Prostate gland (tissue), 2 donors: ENCODE measurements at regions not wholly inside any gene's neighbourhood (a gene's known extent, or its start where the extent isn't known, plus 50 kb on each side); places are given as distances from the start of the nearest gene placed in this dataset.

Experiments
- CTCF ChIP-seq, 4 experiments: fragments of 200-600 bp in 2 of 4; fragments of 450-650 bp in 2 of 4; sonication (generic) in 2 of 4; IDR thresholded peaks; 1 replicate in 3 of 4; 2 replicates in 1 of 4; pipeline ENCODE4 v1.5.1; 2016 to 2019; ENCODE audit warnings: antibody characterized with exemption in 4 of 4, mild to moderate bottlenecking in 2 of 4, moderate library complexity in 2 of 4
- POLR2A ChIP-seq: fragments of 450-650 bp; IDR thresholded peaks from one replicate; pipeline ENCODE4 v1.6.1; 2016; ENCODE audit warnings: antibody characterized with exemption, mild to moderate bottlenecking

DNA sequence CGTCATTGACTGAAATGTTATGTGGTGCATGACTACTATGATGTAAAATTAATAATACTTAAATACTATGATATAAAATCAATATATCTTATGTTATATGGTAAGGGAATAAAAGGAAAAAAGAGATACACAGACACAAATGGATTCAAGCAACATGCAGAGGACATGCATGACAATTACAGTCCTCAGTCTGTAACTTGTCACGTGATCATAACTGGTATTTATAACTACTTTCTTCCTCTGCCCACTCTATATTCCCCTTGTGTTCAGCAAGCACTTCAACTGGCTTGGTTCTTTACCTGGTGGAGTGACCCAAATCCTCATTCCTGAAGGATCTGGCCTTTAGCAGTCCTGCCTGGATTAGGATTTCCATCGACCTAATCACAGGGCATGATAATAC is 104.4 kb upstream of the FAM180A start:
- TF ChIP-seq CTCF (IDR thresholded peaks at IDR 0.05) (no peak), POLR2A (no peak)
